ENCODE measurements at regions not wholly inside any gene's neighbourhood (a gene's known extent, or its start where the extent isn't known, plus 50 kb on each side); places are given as distances from the start of the nearest gene placed in this dataset.

GRCh38 chr12:87603727-87604126 is 425.5 kb downstream of the C12orf50 start:
- Histone ChIP-seq H3K9me3 (ENCODE audit: control insufficient read depth, low read depth, low read length) (no peaks in the 10 kb centered on the region), H3K9ac (ENCODE audit: extremely low read depth, insufficient read length, low read length) (no peak overlapping the region), H4K91ac (ENCODE audit: insufficient read length, low read depth, low read length) (no peak overlapping the region), H3K56ac (ENCODE audit: insufficient read length, low read depth, low read length) (no peak overlapping the region), H3K27me3 (ENCODE audit: insufficient read depth, low read length) (no peaks in the 10 kb centered on the region), H3K79me1 (ENCODE audit: insufficient read depth, low read depth, low read length, poor library complexity, severe bottlenecking) (no peaks in the 10 kb centered on the region), H3K4me1 (ENCODE audit: insufficient read depth, low read length) (no peaks in the 10 kb centered on the region), H3T11ph (ENCODE audit: low read length) (no peak overlapping the region), H2BK12ac (ENCODE audit: insufficient read length, low read depth, low read length) (no peak overlapping the region), H3K18ac (ENCODE audit: insufficient read length, low read depth, low read length) (no peak overlapping the region), H2BK120ac (ENCODE audit: low read depth, low read length, poor library complexity, severe bottlenecking) (no peak overlapping the region), H2AFZ (ENCODE audit: low read length) (no peak overlapping the region), H3K4me2 (ENCODE audit: insufficient read depth, insufficient read length, low read length) (no peak overlapping the region), H3K4ac (ENCODE audit: low read depth, low read length) (no peak overlapping the region), H3K23me2 (ENCODE audit: insufficient read length, low read depth, low read length, poor library complexity, severe bottlenecking) (no peaks in the 10 kb centered on the region), H2AK5ac (ENCODE audit: insufficient read length, low read length) (no peak overlapping the region), H2BK5ac (ENCODE audit: insufficient read length, low read length) (no peak overlapping the region), H4K20me1 (ENCODE audit: control insufficient read depth, insufficient read depth, insufficient read length) (no peaks in the 10 kb centered on the region), H3K23ac (ENCODE audit: insufficient read length, low read depth, low read length) (no peak overlapping the region), H2BK15ac (ENCODE audit: low read depth, low read length) (no peak overlapping the region), H3K27ac (ENCODE audit: insufficient read length, low read depth, low read length) (no peak overlapping the region), H4K5ac (ENCODE audit: insufficient read length, low read depth, low read length) (no peak overlapping the region), H2BK20ac (ENCODE audit: low read depth, low read length, poor library complexity, severe bottlenecking) (no peak overlapping the region), H3K79me2 (ENCODE audit: insufficient read depth, low read length) (no peaks in the 10 kb centered on the region), H4K8ac (replicated peaks; ENCODE audit: insufficient read length, low read depth, low read length) (no peak overlapping the region), H3K14ac (ENCODE audit: insufficient read depth, low read length) (no peak overlapping the region)
- DNase-seq: no peak
- Mint-ChIP-seq H3K4me3 (no peak overlapping the region), H3K27me3 (ENCODE audit: low read depth) (no peaks in the 10 kb centered on the region), H3K9me3 (0 out of 5 replicates have a peak, but pooled peaks cover 0 to 2% of the 10 kb centered on the region in 2 experiments), H3K36me3 (ENCODE audit: insufficient read depth in 1 of 3, low read depth in 3 of 3) (no peaks in the 10 kb centered on the region; a peak in 1 of 7 replicates), H3K4me1 (no peaks in the 10 kb centered on the region), H3K27ac (no peak overlapping the region)
- no peak for TF ChIP-seq CTCF (conservative IDR thresholded peaks at IDR 0.05)
- WGBS (ENCODE audit: extremely low coverage, insufficient read length, low lambda C conversion rate): no CpG with 5 or more reads among the region's 2 CpGs
